HepG2 (cell line): ENCODE measurements at regions not wholly inside any gene's neighbourhood (a gene's known extent, or its start where the extent isn't known, plus 50 kb on each side); places are given as distances from the start of the nearest gene placed in this dataset.

ENCODE experiments used
- GATAD1 ChIP-seq: IDR thresholded peaks from 2 replicates; pipeline ENCODE4 v1.6.1; 2016; ENCODE audit warnings: missing genetic modification reagents, missing compliant biosample characterization
- RFXAP ChIP-seq: sonication (generic); formaldehyde crosslinking; IDR thresholded peaks from 2 replicates; pipeline ENCODE4 v1.4.0; 2020; ENCODE audit warnings: missing genetic modification reagents, borderline replicate concordance
- ZNF580 ChIP-seq: IDR thresholded peaks from 2 replicates; pipeline ENCODE4 v1.6.1; 2016; ENCODE audit warnings: low read depth, borderline replicate concordance

- TF ChIP-seq ZNF580: no peak
- no peak for TF ChIP-seq GATAD1 (CRISPR knock-in tag)
- no peak for TF ChIP-seq RFXAP (CRISPR knock-in tag)
Observed at GRCh38 chrX:39602195-39602594, 495.6 kb downstream of the BCOR start.
